H1 (cell line): ENCODE measurements at regions not wholly inside any gene's neighbourhood (a gene's known extent, or its start where the extent isn't known, plus 50 kb on each side); places are given as distances from the start of the nearest gene placed in this dataset.

Experiments used
- CTCF ChIA-PET: fragments of 300-600 bp; sonication (Branson Sonifier 250); formaldehyde crosslinking; loops from one replicate; lab custom pipeline; 2021; ENCODE audit not compliant: partially characterized antibody; lab: Charles Lee
- POLR2A ChIA-PET: fragments of 300-600 bp; sonication (Branson Sonifier 250); formaldehyde crosslinking; loops from one replicate; lab custom pipeline; 2021; ENCODE audit warnings: inconsistent platforms; ENCODE audit not compliant: partially characterized antibody; lab: Charles Lee
- DNase-seq, 2 experiments: peaks; one replicate each; pipeline versions ENCODE4 v3.0.0 to v3.0.0-alpha.2; 2010 to 2022; ENCODE audit warnings: low spot score in 2 of 2, low read depth in 1 of 2, mixed read lengths in 1 of 2
- FAIRE-seq: peaks from 2 replicates; lab custom pipeline; 2011; peaks lifted over from hg19 to GRCh38; lab: Jason Lieb, UNC
- H2AFZ ChIP-seq: 2 replicates; pipeline ENCODE4 v1.8.1; 2012; ENCODE audit warnings: low read length, inconsistent platforms
- H2AK5ac ChIP-seq: 2 replicates; pipeline ENCODE4 v1.6.1; 2013; ENCODE audit warnings: low read depth, low read length
- H2BK120ac ChIP-seq: replicated peaks from 2 replicates; pipeline ENCODE3; 2013; ENCODE audit warnings: low read depth, low read length, inconsistent platforms
- H2BK12ac ChIP-seq: 2 replicates; pipeline ENCODE4 v1.6.1; 2013; ENCODE audit warnings: low read depth, low read length
- H2BK15ac ChIP-seq: 2 replicates; pipeline ENCODE4 v1.6.1; 2013; ENCODE audit warnings: low read length
- H2BK20ac ChIP-seq: 2 replicates; pipeline ENCODE4 v1.6.1; 2013; ENCODE audit warnings: low read length
- H2BK5ac ChIP-seq: 2 replicates; pipeline ENCODE4 v1.6.1; 2013; ENCODE audit warnings: low read depth, low read length
- H3K14ac ChIP-seq: 2 replicates; pipeline ENCODE4 v1.6.1; 2013; ENCODE audit warnings: inconsistent platforms; ENCODE audit not compliant: insufficient read length
- H3K18ac ChIP-seq: 2 replicates; pipeline ENCODE4 v1.6.1; 2013; ENCODE audit warnings: low read length; ENCODE audit errors: extremely low read depth
- H3K23ac ChIP-seq: 2 replicates; pipeline ENCODE4 v1.6.1; 2013; ENCODE audit warnings: inconsistent platforms; ENCODE audit not compliant: insufficient read length
- H3K23me2 ChIP-seq: 2 replicates; pipeline ENCODE4 v1.6.1; 2013; ENCODE audit warnings: low read depth, low read length
- H3K27ac ChIP-seq: 2 replicates; pipeline ENCODE4 v1.6.1; 2011; ENCODE audit warnings: low read depth, low read length, inconsistent platforms
- H3K27me3 ChIP-seq, 4 experiments: replicated peaks in 1 of 4; 1 replicate in 1 of 4; 2 replicates in 3 of 4; pipeline versions ENCODE4 v1.6.1 to v1.8.1; 2011 to 2013; ENCODE audit warnings: low read length in 3 of 4, mild to moderate bottlenecking in 3 of 4, inconsistent platforms in 2 of 4, mixed read lengths in 2 of 4, moderate library complexity in 1 of 4; ENCODE audit not compliant: control insufficient read depth in 3 of 4, insufficient read depth in 3 of 4; ENCODE audit errors: extremely low read depth in 1 of 4
- H3K36me3 ChIP-seq, 4 experiments: 2 replicates each; pipeline versions ENCODE4 v1.6.1 to v1.8.1; 2011 to 2013; ENCODE audit warnings: mild to moderate bottlenecking in 4 of 4, low read length in 3 of 4, moderate library complexity in 2 of 4, control low read depth in 1 of 4, inconsistent platforms in 1 of 4; ENCODE audit not compliant: insufficient read depth in 4 of 4, control insufficient read depth in 2 of 4
- H3K4ac ChIP-seq: replicated peaks from 2 replicates; pipeline ENCODE3; 2013; ENCODE audit warnings: low read length, low read depth, mixed read lengths, inconsistent platforms; ENCODE audit not compliant: insufficient read length
- H3K4me1 ChIP-seq, 4 experiments: replicated peaks in 1 of 4; 1 replicate in 1 of 4; 2 replicates in 3 of 4; pipeline versions ENCODE4 v1.6.1 to v1.8.1; 2011 to 2013; ENCODE audit warnings: low read length in 3 of 4, inconsistent platforms in 2 of 4, mixed read lengths in 1 of 4; ENCODE audit not compliant: insufficient read depth in 4 of 4, control insufficient read depth in 3 of 4
- H3K4me2 ChIP-seq, 2 experiments: 2 replicates each; pipeline versions ENCODE4 v1.6.1 to v1.8.1; 2011 to 2013; ENCODE audit warnings: low read depth in 2 of 2, low read length in 2 of 2, control low read depth in 1 of 2, inconsistent platforms in 1 of 2, mild to moderate bottlenecking in 1 of 2; ENCODE audit not compliant: insufficient read depth in 1 of 2
- H3K4me3 ChIP-seq, 4 experiments: fragments of 200-600, 300-600 bp in 1 of 4; sonication (generic), shearing (Covaris generic), sonication (Bioruptor Twin) in 1 of 4; 2 replicates each; pipeline versions ENCODE4 v1.5.1 to v1.8.1; 2011 to 2016; ENCODE audit warnings: low read length in 4 of 4, low read depth in 3 of 4, control low read depth in 2 of 4, inconsistent platforms in 2 of 4, mild to moderate bottlenecking in 2 of 4, mixed read lengths in 1 of 4, moderate library complexity in 1 of 4; ENCODE audit not compliant: insufficient read depth in 2 of 4; ENCODE audit errors: extremely low read depth in 1 of 4
- H3K56ac ChIP-seq: replicated peaks from 2 replicates; pipeline ENCODE3; 2013; ENCODE audit warnings: low read depth, mild to moderate bottlenecking, mixed read lengths, low read length, inconsistent platforms; ENCODE audit not compliant: insufficient read length
- H3K79me1 ChIP-seq: 2 replicates; pipeline ENCODE4 v1.6.1; 2013; ENCODE audit warnings: low read depth, low read length, control low read depth
- H3K79me2 ChIP-seq, 2 experiments: 2 replicates each; pipeline versions ENCODE4 v1.6.1 to v1.8.1; 2012 to 2013; ENCODE audit warnings: low read length in 2 of 2, mild to moderate bottlenecking in 2 of 2, inconsistent platforms in 1 of 2; ENCODE audit not compliant: insufficient read depth in 2 of 2, control insufficient read depth in 1 of 2
- H3K9ac ChIP-seq, 4 experiments: replicated peaks in 1 of 4; 1 replicate in 1 of 4; 2 replicates in 3 of 4; pipeline versions ENCODE4 v1.6.1 to v1.8.1; 2011 to 2013; ENCODE audit warnings: low read depth in 3 of 4, low read length in 3 of 4, control low read depth in 2 of 4, mild to moderate bottlenecking in 2 of 4, moderate library complexity in 2 of 4, inconsistent platforms in 1 of 4; ENCODE audit errors: extremely low read depth in 1 of 4
- H3K9me3 ChIP-seq, 2 experiments: 2 replicates each; pipeline versions ENCODE4 v1.6.1 to v1.8.1; 2012 to 2013; ENCODE audit warnings: mild to moderate bottlenecking in 2 of 2, moderate library complexity in 2 of 2, control low read depth in 1 of 2, inconsistent platforms in 1 of 2, low read depth in 1 of 2, low read length in 1 of 2, mixed read lengths in 1 of 2; ENCODE audit not compliant: insufficient read depth in 2 of 2
- H4K20me1 ChIP-seq, 2 experiments: replicated peaks in 1 of 2; 2 replicates each; pipeline versions ENCODE3 to v1.8.1; 2011 to 2013; ENCODE audit warnings: inconsistent platforms in 2 of 2, low read length in 2 of 2, mild to moderate bottlenecking in 1 of 2; ENCODE audit not compliant: insufficient read depth in 2 of 2, control insufficient read depth in 1 of 2
- H4K5ac ChIP-seq: 2 replicates; pipeline ENCODE4 v1.6.1; 2013; ENCODE audit warnings: low read length, low read depth, mixed read lengths, inconsistent platforms; ENCODE audit not compliant: insufficient read length
- H4K8ac ChIP-seq: 2 replicates; pipeline ENCODE4 v1.8.0; 2013; ENCODE audit warnings: mild to moderate bottlenecking, moderate library complexity, low read length, inconsistent platforms; ENCODE audit not compliant: insufficient read depth; ENCODE audit errors: extremely low read depth
- H4K91ac ChIP-seq: replicated peaks from 2 replicates; pipeline ENCODE3; 2013; ENCODE audit warnings: low read length, mixed read lengths, inconsistent platforms; ENCODE audit not compliant: insufficient read length
- CBX5 ChIP-seq: fragments of 300-800, 300-1000 bp; sonication (generic); IDR thresholded peaks from 2 replicates; pipeline ENCODE4 v1.7.1; 2016; ENCODE audit warnings: antibody characterized with exemption, low read length, low read depth
- CREB1 ChIP-seq: IDR thresholded peaks from 2 replicates; pipeline ENCODE4 v1.6.1; 2012; ENCODE audit warnings: inconsistent platforms
- SIN3A ChIP-seq, 2 experiments: IDR thresholded peaks in 1 of 2; conservative IDR thresholded peaks in 1 of 2; 2 replicates each; pipeline ENCODE4 v1.6.1; 2011 to 2012; ENCODE audit warnings: low read length in 2 of 2, improper control_type of control experiment in 1 of 2, low read depth in 1 of 2, mild to moderate bottlenecking in 1 of 2
- SIRT6 ChIP-seq: IDR thresholded peaks from one replicate; pipeline ENCODE4 v1.7.1; 2012; ENCODE audit warnings: low read length, inconsistent platforms
- WGBS, 2 experiments: shearing (Covaris generic) in 1 of 2; methylation state at CpG; one replicate each; pipeline versions ENCODE4 v1.1.6 to v1.1.7; 2013 to 2015; ENCODE audit warnings: low lambda C conversion rate in 2 of 2, mixed read lengths in 2 of 2, inconsistent platforms in 1 of 2, low coverage in 1 of 2, missing lambda C conversion rate in 1 of 2; ENCODE audit not compliant: insufficient replicate concordance in 2 of 2, insufficient coverage in 1 of 2, insufficient read length in 1 of 2; ENCODE audit errors: extremely low coverage in 1 of 2, missing lambda C conversion rate in 1 of 2; 5-methylcytosine and 5-hydroxymethylcytosine counted together
- TF ChIP-seq, protein P1 (sequence below): IDR thresholded peaks from 2 replicates; pipeline ENCODE4 v1.6.1; 2012; ENCODE audit warnings: inconsistent platforms

DNA sequence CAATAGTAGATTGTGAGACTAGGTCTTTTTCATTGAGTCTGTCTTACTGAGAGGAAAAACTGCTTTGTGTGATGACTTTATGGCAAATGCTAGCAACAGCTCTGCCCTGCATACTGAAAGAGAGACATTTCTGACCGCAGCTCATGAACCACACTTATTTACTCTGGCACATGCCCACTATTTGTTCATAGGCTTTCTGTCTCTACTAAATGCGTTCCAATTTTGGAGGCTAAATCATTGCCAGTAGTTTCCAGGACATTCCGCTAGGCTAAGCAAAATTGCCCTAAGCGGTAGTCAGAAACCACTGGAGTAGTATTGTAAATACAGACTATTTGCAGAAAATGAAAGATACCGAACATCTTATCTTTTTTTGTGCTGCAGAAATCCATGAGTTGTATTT is 55.6 kb upstream of the DLX6 start:
- Histone ChIP-seq H2BK15ac (no peak overlapping the region), H3K27me3 (no peaks in the 10 kb centered on the region), H2AK5ac (no peak overlapping the region), H3K79me2 (no peaks in the 10 kb centered on the region), H3K56ac (no peak overlapping the region), H2BK5ac (no peak overlapping the region), H3K4ac (no peak overlapping the region), H3K23me2 (no peaks in the 10 kb centered on the region), H3K23ac (no peak overlapping the region), H3K4me2 (no peak overlapping the region), H2AFZ (no peak overlapping the region), H3K18ac (no peak overlapping the region), H2BK12ac (no peak overlapping the region), H3K27ac (no peak overlapping the region), H3K9me3 (no peaks in the 10 kb centered on the region), H4K20me1 (no peaks in the 10 kb centered on the region), H4K91ac (no peak overlapping the region), H2BK20ac (no peak overlapping the region), H4K5ac (no peak overlapping the region), H3K4me1 (no peaks in the 10 kb centered on the region), H3K9ac (no peak overlapping the region), H4K8ac (no peak overlapping the region), H3K79me1 (no peaks in the 10 kb centered on the region), H2BK120ac (no peak overlapping the region), H3K14ac (no peak overlapping the region), H3K36me3 (no peaks in the 10 kb centered on the region), H3K4me3 (no peak overlapping the region)
- no peak for FAIRE-seq
- no peak for TF ChIP-seq SIN3A (conservative IDR thresholded peaks at IDR 0.05 in 1 of 2, IDR thresholded peaks at IDR 0.05 in 1 of 2; ENCODE audit: low read depth in 1 of 2, low read length in 2 of 2)
- TF ChIP-seq CREB1: no peak
- no peak for TF ChIP-seq CBX5
- TF ChIP-seq, protein P1, sequence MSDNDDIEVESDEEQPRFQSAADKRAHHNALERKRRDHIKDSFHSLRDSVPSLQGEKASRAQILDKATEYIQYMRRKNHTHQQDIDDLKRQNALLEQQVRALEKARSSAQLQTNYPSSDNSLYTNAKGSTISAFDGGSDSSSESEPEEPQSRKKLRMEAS: no peak
- no peak for TF ChIP-seq SIRT6
- POLR2A ChIA-PET: no interaction called here
- DNase-seq: no peak
- CTCF ChIA-PET: interaction anchor here (1.1 kb wide), 1 partner anchor 17 kb away, joined by 3 read pairs; no protein-coding TSS in a partner anchor
- 73% methylated on average over 5 of the region's 5 CpGs; no CpG with 5 or more reads in 1 of the 2 experiments for WGBS, 2 experiments
